Right lobe of liver (tissue), 4 donors: ENCODE measurements at regions not wholly inside any gene's neighbourhood (a gene's known extent, or its start where the extent isn't known, plus 50 kb on each side); places are given as distances from the start of the nearest gene placed in this dataset.

ENCODE experiments used
- POLR2A ChIP-seq: fragments of 450-650 bp; IDR thresholded peaks from one replicate; pipeline ENCODE4 v1.6.1; 2017; ENCODE audit warnings: antibody characterized with exemption, mild to moderate bottlenecking
- TF ChIP-seq, protein P1 (sequence below), 4 donors: fragments of 200-600 bp in 3 of 4; fragments of 450-650 bp in 1 of 4; IDR thresholded peaks; one replicate each; pipeline versions ENCODE4 v1.5.1 to v1.8.0; 2016 to 2022; ENCODE audit warnings: antibody characterized with exemption in 4 of 4, mild to moderate bottlenecking in 2 of 4
- donor health status: DM: no; HTN: no; CAD: no.
- donor health status: DM: no; HTN: no; CAD: no.
- donor health status: DM: no; HTN: yes; CAD: no.

DNA sequence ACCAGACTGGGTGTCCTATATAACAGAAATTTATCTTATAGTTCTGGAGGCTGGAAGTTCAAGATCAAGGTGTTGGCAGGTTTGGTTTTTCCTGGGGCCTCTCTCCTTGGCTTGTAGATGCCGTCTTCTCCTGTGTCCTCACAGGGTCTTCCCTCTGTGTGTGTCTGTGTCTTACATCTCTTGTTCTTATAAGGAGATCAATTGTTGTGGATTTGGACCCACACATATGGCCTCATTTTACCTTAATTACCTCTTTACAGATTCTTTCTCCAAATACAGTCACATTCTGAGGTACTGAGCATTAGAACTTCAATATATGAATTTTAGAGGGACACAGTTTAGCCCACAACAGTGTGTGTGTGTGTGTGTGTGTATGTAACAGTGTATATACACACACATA, 74.5 kb downstream of the EDN1 start:
- TF ChIP-seq, protein P1, sequence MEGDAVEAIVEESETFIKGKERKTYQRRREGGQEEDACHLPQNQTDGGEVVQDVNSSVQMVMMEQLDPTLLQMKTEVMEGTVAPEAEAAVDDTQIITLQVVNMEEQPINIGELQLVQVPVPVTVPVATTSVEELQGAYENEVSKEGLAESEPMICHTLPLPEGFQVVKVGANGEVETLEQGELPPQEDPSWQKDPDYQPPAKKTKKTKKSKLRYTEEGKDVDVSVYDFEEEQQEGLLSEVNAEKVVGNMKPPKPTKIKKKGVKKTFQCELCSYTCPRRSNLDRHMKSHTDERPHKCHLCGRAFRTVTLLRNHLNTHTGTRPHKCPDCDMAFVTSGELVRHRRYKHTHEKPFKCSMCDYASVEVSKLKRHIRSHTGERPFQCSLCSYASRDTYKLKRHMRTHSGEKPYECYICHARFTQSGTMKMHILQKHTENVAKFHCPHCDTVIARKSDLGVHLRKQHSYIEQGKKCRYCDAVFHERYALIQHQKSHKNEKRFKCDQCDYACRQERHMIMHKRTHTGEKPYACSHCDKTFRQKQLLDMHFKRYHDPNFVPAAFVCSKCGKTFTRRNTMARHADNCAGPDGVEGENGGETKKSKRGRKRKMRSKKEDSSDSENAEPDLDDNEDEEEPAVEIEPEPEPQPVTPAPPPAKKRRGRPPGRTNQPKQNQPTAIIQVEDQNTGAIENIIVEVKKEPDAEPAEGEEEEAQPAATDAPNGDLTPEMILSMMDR (IDR thresholded peaks at IDR 0.05): no peak
- no peak for TF ChIP-seq POLR2A
